K562 (cell line): ENCODE measurements at regions not wholly inside any gene's neighbourhood (a gene's known extent, or its start where the extent isn't known, plus 50 kb on each side); places are given as distances from the start of the nearest gene placed in this dataset.

ENCODE experiments used
- SRSF3 ChIP-seq: fragments of 200-400 bp; formaldehyde crosslinking; IDR thresholded peaks from 2 replicates; pipeline ENCODE4 v1.6.1; 2016; ENCODE audit warnings: mild to moderate bottlenecking, low read length, moderate library complexity; ENCODE audit not compliant: insufficient read depth
- ZNF431 ChIP-seq: sonication (generic); formaldehyde crosslinking; IDR thresholded peaks from 2 replicates; pipeline ENCODE4 v1.8.0; 2022; ENCODE audit warnings: mild to moderate bottlenecking, missing genetic modification reagents

DNA sequence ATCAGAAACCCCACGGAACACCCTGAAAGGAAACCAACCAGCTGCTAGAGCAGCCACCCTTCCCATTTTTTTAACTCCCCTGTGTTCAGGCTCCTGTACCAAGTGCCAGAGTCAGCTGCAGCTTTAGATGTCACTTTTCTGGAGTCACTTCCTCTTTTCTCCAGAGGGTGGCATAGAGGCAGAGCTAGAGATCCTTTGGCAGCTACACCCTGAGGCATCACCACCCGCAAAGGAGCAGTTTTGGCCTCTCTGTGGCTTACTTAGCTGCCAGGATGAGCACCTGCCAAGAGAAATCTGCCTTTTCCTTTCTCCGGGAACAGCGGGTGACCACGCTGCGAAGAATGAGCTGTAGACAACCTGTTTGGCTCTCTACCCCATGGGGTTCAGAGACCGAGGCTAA is 58.0 kb upstream of the CHRDL1 start:
- no peak for TF ChIP-seq SRSF3
- TF ChIP-seq ZNF431 (CRISPR knock-in tag): no peak
